GM12864 (cell line): ENCODE measurements at regions not wholly inside any gene's neighbourhood (a gene's known extent, or its start where the extent isn't known, plus 50 kb on each side); places are given as distances from the start of the nearest gene placed in this dataset.

Experiments
- DNase-seq: peaks from one replicate; pipeline ENCODE4 v3.0.0-alpha.2; 2011; ENCODE audit warnings: low read depth
- H3K4me3 ChIP-seq: 2 replicates; pipeline ENCODE4 v1.5.1; 2011; ENCODE audit warnings: mild to moderate bottlenecking, low read depth, low read length, control low read depth
- TF ChIP-seq, protein P1 (sequence below): IDR thresholded peaks from 2 replicates; pipeline ENCODE4 v1.5.1; 2011; ENCODE audit warnings: low read depth, mild to moderate bottlenecking, moderate library complexity, low read length, control low read depth, inconsistent platforms; ENCODE audit errors: missing control alignments

- TF ChIP-seq, protein P1, sequence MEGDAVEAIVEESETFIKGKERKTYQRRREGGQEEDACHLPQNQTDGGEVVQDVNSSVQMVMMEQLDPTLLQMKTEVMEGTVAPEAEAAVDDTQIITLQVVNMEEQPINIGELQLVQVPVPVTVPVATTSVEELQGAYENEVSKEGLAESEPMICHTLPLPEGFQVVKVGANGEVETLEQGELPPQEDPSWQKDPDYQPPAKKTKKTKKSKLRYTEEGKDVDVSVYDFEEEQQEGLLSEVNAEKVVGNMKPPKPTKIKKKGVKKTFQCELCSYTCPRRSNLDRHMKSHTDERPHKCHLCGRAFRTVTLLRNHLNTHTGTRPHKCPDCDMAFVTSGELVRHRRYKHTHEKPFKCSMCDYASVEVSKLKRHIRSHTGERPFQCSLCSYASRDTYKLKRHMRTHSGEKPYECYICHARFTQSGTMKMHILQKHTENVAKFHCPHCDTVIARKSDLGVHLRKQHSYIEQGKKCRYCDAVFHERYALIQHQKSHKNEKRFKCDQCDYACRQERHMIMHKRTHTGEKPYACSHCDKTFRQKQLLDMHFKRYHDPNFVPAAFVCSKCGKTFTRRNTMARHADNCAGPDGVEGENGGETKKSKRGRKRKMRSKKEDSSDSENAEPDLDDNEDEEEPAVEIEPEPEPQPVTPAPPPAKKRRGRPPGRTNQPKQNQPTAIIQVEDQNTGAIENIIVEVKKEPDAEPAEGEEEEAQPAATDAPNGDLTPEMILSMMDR: no peak
Measured at GRCh38 chr4:111466811-111467604, 678.2 kb upstream of the FAM241A start.

DNA sequence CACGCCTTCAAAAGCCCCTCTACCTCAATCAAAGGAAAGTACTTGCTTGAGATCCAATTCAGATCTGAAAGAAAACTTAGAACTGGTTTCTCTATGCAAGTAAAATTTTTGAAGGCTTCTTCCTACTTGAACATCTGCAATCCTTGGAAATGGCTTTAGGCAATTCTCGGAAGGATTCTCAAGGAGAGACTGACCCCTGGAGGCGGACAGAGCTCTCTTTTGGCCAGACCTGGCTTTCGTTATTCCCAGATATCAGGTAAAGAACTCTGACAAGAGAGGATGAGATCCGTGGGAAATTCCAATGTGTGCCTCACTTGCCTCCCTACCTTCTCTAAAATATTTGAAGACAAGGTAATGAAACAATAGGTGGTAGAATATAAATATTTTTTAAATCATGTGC is 670.3 kb upstream of the FAM241A start:
- DNase-seq: no peak
- no peak overlapping the region for H3K4me3 ChIP-seq
- TF ChIP-seq, protein P1: no peak

More at GRCh38 chr4:111466811-111467604, 678.2 kb upstream of the FAM241A start:
- DNase-seq: no peak
- H3K4me3 ChIP-seq: no peak overlapping the region

GRCh38 chr4:111475666-111476065 is 669.6 kb upstream of the FAM241A start:
- TF ChIP-seq, protein P1: no peak
- no peak overlapping the region for H3K4me3 ChIP-seq
- DNase-seq: no peak

- DNase-seq: no peak
- TF ChIP-seq, protein P1: no peak
- no peak overlapping the region for H3K4me3 ChIP-seq
Measured at GRCh38 chr4:111480510-111480909, 664.7 kb upstream of the FAM241A start.

DNA sequence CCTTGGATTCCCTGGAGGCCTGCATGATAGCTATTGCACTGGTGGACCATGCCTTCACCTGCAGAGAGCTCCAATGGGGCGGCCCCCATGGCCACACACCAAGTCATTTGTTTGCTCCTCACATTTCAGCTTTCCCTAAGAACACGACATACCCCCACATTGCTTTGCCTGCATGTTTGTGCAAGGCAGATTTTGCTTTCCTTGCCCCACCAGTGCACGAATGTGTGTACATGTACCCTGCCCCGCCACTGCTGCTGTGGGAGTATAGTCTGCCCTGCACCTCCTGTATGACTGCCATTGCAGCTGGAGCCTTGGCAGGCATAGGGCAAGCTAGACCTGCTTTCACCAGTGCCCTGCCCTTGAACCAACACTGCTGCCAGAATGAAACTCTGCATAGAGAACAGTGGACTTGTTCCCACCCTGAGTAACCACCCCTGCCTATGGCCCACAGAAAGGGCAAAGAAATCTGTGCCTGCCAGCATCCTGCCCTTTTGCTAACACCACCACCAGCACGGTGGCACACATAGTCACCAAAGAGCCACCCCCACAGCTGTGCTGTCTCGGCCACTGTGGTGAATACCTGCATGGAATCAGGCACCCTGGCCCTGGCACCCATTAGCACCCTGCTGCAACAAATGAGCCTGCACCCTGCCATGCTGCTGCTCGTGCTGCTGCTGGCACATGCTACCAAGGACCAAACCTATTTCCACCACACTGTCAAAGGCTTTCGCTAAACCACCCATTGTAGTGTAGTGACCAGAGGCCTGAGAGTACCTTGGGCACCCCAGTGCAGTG is 661.7 kb upstream of the FAM241A start:
- TF ChIP-seq, protein P1: no peak

GRCh38 chr4:111492496-111492895 is 652.8 kb upstream of the FAM241A start:
- no peak for DNase-seq
- H3K4me3 ChIP-seq: no peak overlapping the region
- TF ChIP-seq, protein P1: no peak

More for the DNA sequence above, 661.7 kb upstream of the FAM241A start:
- no peak for DNase-seq
- no peak overlapping the region for H3K4me3 ChIP-seq
